ENCODE measurements at regions not wholly inside any gene's neighbourhood (a gene's known extent, or its start where the extent isn't known, plus 50 kb on each side); places are given as distances from the start of the nearest gene placed in this dataset.

GRCh38 chr6:91407706-91408105, 820.8 kb upstream of the MAP3K7 start:
- H2AFZ ChIP-seq (ENCODE audit: low read length), result no peak overlapping the region
- POLR2A ChIA-PET (ENCODE audit: unreplicated experiment), result no interaction called here
- intact Hi-C loops (cut with micrococcal nuclease), result no loop called here
- no peak overlapping the region for H3K4me3 ChIP-seq (ENCODE audit: low read length)
- no peak overlapping the region for H3K27ac ChIP-seq (ENCODE audit: low read length)
- H3K9me3 ChIP-seq (ENCODE audit: low read length), result no peaks in the 10 kb centered on the region
- BruUV-seq (replicated peaks), result no TSS peak
- ATAC-seq (no peak), DNase-seq (no peak)
- H3K4me2 ChIP-seq (ENCODE audit: low read length), result no peak overlapping the region
- no peaks in the 10 kb centered on the region for H3K9me2 ChIP-seq (replicated peaks; ENCODE audit: low read length)
- no peak overlapping the region for H3K9ac ChIP-seq (ENCODE audit: low read length)
- H3K27me3 ChIP-seq (ENCODE audit: low read length), result no peaks in the 10 kb centered on the region
- H3K36me3 ChIP-seq (ENCODE audit: low read depth, low read length), result no peaks in the 10 kb centered on the region
- H3K4me1 ChIP-seq (ENCODE audit: insufficient read depth, low read length), result no peaks in the 10 kb centered on the region
- H4K20me1 ChIP-seq (ENCODE audit: low read length), result no peaks in the 10 kb centered on the region
- no peaks in the 10 kb centered on the region for H3F3A ChIP-seq (ENCODE audit: low read length, unreplicated experiment)
- no peak for TF ChIP-seq CTCF (conservative IDR thresholded peaks at IDR 0.05; ENCODE audit: low read depth, low read length)
- TF ChIP-seq EZH2phosphoT487 (IDR thresholded peaks at IDR 0.05; ENCODE audit: borderline replicate concordance, low read length), result no peak
- CTCF ChIA-PET, result no interaction called here
- no peaks in the 10 kb centered on the region for H3K79me2 ChIP-seq (ENCODE audit: low read length)

- no peak overlapping the region for H3K9ac ChIP-seq (ENCODE audit: low read length)
- no peaks in the 10 kb centered on the region for H3K4me1 ChIP-seq (ENCODE audit: insufficient read depth, low read length)
- no peak overlapping the region for H3K27ac ChIP-seq (ENCODE audit: low read length)
- H3K36me3 ChIP-seq (ENCODE audit: low read depth, low read length), result no peaks in the 10 kb centered on the region
- no peaks in the 10 kb centered on the region for H3K27me3 ChIP-seq (ENCODE audit: low read length)
- intact Hi-C loops (cut with micrococcal nuclease), result no loop called here
- H4K20me1 ChIP-seq (ENCODE audit: low read length), result no peaks in the 10 kb centered on the region
- no peaks in the 10 kb centered on the region for H3K9me3 ChIP-seq (ENCODE audit: low read length)
- CTCF ChIA-PET, result no interaction called here
- H2AFZ ChIP-seq (ENCODE audit: low read length), result no peak overlapping the region
- no peaks in the 10 kb centered on the region for H3K79me2 ChIP-seq (ENCODE audit: low read length)
- ATAC-seq (no peak), DNase-seq (no peak)
- POLR2A ChIA-PET (ENCODE audit: unreplicated experiment), result no interaction called here
- no peak overlapping the region for H3K4me3 ChIP-seq (ENCODE audit: low read length)
- no TSS peak for BruUV-seq (replicated peaks)
- H3K4me2 ChIP-seq (ENCODE audit: low read length), result no peak overlapping the region
- no peak for TF ChIP-seq CTCF (conservative IDR thresholded peaks at IDR 0.05; ENCODE audit: low read depth, low read length)
- no peaks in the 10 kb centered on the region for H3K9me2 ChIP-seq (replicated peaks; ENCODE audit: low read length)
- no peaks in the 10 kb centered on the region for H3F3A ChIP-seq (ENCODE audit: low read length, unreplicated experiment)
These were observed 806.1 kb upstream of the MAP3K7 start for GRCh38 chr6:91392951-91393350.

DNA sequence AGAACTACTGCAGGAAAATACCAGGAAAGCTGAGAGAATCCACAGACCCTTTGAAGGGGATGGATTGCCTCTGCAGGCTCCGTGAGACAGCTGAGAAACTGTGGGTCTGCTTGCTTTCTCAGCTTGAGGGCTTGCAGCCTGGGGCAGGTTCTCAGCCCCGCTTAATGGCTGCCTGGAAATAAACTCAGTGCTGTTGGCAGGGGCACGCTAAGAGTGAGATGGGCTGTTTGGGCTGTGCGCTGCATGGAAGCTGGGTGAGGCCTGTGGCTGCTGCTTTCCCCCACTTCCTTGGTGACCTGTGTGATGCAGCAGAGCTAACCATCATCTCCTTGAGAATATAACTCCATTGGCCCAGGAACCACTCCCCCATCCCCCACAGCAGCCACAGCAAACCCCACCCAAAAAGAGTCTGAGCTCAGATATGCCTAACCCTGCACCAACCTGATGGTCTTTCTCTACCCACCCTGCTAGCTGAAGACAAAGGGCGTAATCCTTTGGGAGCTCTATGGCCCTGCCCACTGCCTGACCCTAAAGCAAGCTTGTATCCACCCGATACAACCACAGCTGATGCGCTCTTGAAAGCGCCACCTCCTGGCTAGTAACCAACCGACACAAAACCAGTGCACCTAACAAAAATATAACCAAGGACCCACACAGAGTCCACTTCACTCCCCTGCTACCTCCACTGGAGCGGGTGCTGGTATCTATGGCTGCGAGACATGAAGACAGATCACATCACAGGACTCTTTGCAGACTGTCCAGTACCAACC, 800.6 kb upstream of the MAP3K7 start:
- Histone ChIP-seq H3K9ac (ENCODE audit: low read length) (no peak overlapping the region), H3K36me3 (ENCODE audit: low read depth, low read length) (no peaks in the 10 kb centered on the region), H3K4me2 (ENCODE audit: low read length) (no peak overlapping the region), H3F3A (ENCODE audit: low read length, unreplicated experiment) (no peaks in the 10 kb centered on the region), H4K20me1 (ENCODE audit: low read length) (no peaks in the 10 kb centered on the region), H3K27me3 (ENCODE audit: low read length) (no peaks in the 10 kb centered on the region), H3K9me2 (replicated peaks; ENCODE audit: low read length) (no peaks in the 10 kb centered on the region), H3K4me3 (ENCODE audit: low read length) (no peak overlapping the region), H3K9me3 (ENCODE audit: low read length) (no peaks in the 10 kb centered on the region), H3K27ac (ENCODE audit: low read length) (no peak overlapping the region), H2AFZ (ENCODE audit: low read length) (no peak overlapping the region), H3K4me1 (ENCODE audit: insufficient read depth, low read length) (no peaks in the 10 kb centered on the region), H3K79me2 (ENCODE audit: low read length) (no peaks in the 10 kb centered on the region)
- no TSS peak for BruUV-seq (replicated peaks)
- ChIA-PET CTCF (no interaction called here), POLR2A (ENCODE audit: unreplicated experiment) (no interaction called here)
- no peak for ATAC-seq
- DNase-seq, result no peak
- intact Hi-C loops (cut with micrococcal nuclease), result no loop called here
- no peak for TF ChIP-seq EZH2phosphoT487 (IDR thresholded peaks at IDR 0.05; ENCODE audit: borderline replicate concordance, low read length)
- TF ChIP-seq EZH2 (IDR thresholded peaks at IDR 0.05; ENCODE audit: low read length, unreplicated experiment), result no peak
- no peak for TF ChIP-seq CTCF (conservative IDR thresholded peaks at IDR 0.05; ENCODE audit: low read depth, low read length)

Data from PC-3 (cell line).